Body of pancreas (tissue), 4 donors: ENCODE measurements at regions not wholly inside any gene's neighbourhood (a gene's known extent, or its start where the extent isn't known, plus 50 kb on each side); places are given as distances from the start of the nearest gene placed in this dataset.

Source experiments
- ATAC-seq: fragments of 150-250 bp; one replicate; pipeline ENCODE4 v1.9.1; 2016
- DNase-seq, 4 donors: peaks; one replicate each; pipeline ENCODE4 v3.0.0-alpha.2; 2019
- H3K27ac ChIP-seq, 4 donors: fragments of 200-600 bp; sonication (generic); 1 replicate in 3 of 4; 2 replicates in 1 of 4; pipeline versions ENCODE4 v1.5.1 to v1.6.1; 2016 to 2019; ENCODE audit warnings: mild to moderate bottlenecking in 1 of 4, mixed read lengths in 1 of 4, moderate library complexity in 1 of 4
- H3K27me3 ChIP-seq, 2 donors: fragments of 200-600 bp; sonication (generic); one replicate each; pipeline ENCODE4 v1.6.0; 2016; ENCODE audit warnings: mild to moderate bottlenecking in 1 of 2
- H3K36me3 ChIP-seq, 2 donors: fragments of 200-600 bp; sonication (generic); replicated peaks in 1 of 2; 2 replicates each; pipeline ENCODE4 v1.5.1; 2016; ENCODE audit warnings: low read depth in 2 of 2; ENCODE audit not compliant: insufficient read depth in 1 of 2
- H3K4me1 ChIP-seq: fragments of 200-600 bp; sonication (generic); one replicate; pipeline ENCODE4 v1.6.0; 2016
- H3K4me3 ChIP-seq, 2 donors: fragments of 200-600 bp; sonication (generic); 1 replicate in 1 of 2; 2 replicates in 1 of 2; pipeline ENCODE4 v1.5.1; 2016 to 2019
- H3K9me3 ChIP-seq, 3 donors: fragments of 200-600 bp; sonication (generic); 1 replicate in 2 of 3; 2 replicates in 1 of 3; pipeline ENCODE4 v1.5.1; 2016
- CTCF ChIP-seq, 7 experiments: fragments of 450-650 bp in 4 of 7; fragments of 200-600 bp in 3 of 7; sonication (generic) in 3 of 7; IDR thresholded peaks; one replicate each; pipeline ENCODE4 v1.5.1; 2016 to 2019; ENCODE audit warnings: antibody characterized with exemption in 7 of 7
- POLR2A ChIP-seq, 3 donors: fragments of 450-650 bp; IDR thresholded peaks; one replicate each; pipeline ENCODE4 v1.6.1; 2016; ENCODE audit warnings: antibody characterized with exemption in 3 of 3, mild to moderate bottlenecking in 2 of 3
- WGBS, 2 donors: methylation state at CpG; one replicate each; pipeline ENCODE4 v1.1.5; 2017; 5-methylcytosine and 5-hydroxymethylcytosine counted together
- intact Hi-C: fragments of 100-400 bp; cut with DNase I; formaldehyde crosslinking; loops from one replicate; pipeline ENCODE4 v1.15.1; 2023

GRCh38 chr2:16285813-16286510, 345.6 kb downstream of the MYCN start:
- DNase-seq (no peak), ATAC-seq (no peak)
- H3K27me3 ChIP-seq = no peaks in the 10 kb centered on the region
- WGBS, 2 donors = 81 to 88% methylated on average over 7 of the region's 7 CpGs
- H3K4me1 ChIP-seq = no peaks in the 10 kb centered on the region
- no peak overlapping the region for H3K27ac ChIP-seq
- H3K9me3 ChIP-seq = no peaks in the 10 kb centered on the region
- intact Hi-C loops = no loop called here
- H3K36me3 ChIP-seq = no peaks in the 10 kb centered on the region
- TF ChIP-seq POLR2A (IDR thresholded peaks at IDR 0.05) (no peak), CTCF (IDR thresholded peaks at IDR 0.05) (no peak)
- H3K4me3 ChIP-seq = no peak overlapping the region

GRCh38 chr2:16284941-16285625, 344.7 kb downstream of the MYCN start:
- Histone ChIP-seq H3K27me3 (no peaks in the 10 kb centered on the region), H3K36me3 (no peaks in the 10 kb centered on the region), H3K4me3 (no peak overlapping the region), H3K9me3 (no peaks in the 10 kb centered on the region), H3K4me1 (no peaks in the 10 kb centered on the region), H3K27ac (no peak overlapping the region)
- DNase-seq = no peak
- ATAC-seq = no peak
- intact Hi-C loops = no loop called here
- TF ChIP-seq POLR2A (IDR thresholded peaks at IDR 0.05) (no peak), CTCF (IDR thresholded peaks at IDR 0.05) (no peak)
- 79 to 87% methylated on average over 10 to 12 of the region's 12 CpGs for WGBS, 2 donors

- Histone ChIP-seq H3K36me3 (no peaks in the 10 kb centered on the region), H3K4me3 (no peak overlapping the region), H3K9me3 (no peaks in the 10 kb centered on the region), H3K27ac (no peak overlapping the region), H3K4me1 (no peaks in the 10 kb centered on the region), H3K27me3 (no peaks in the 10 kb centered on the region)
- TF ChIP-seq CTCF (IDR thresholded peaks at IDR 0.05) (no peak), POLR2A (IDR thresholded peaks at IDR 0.05) (no peak)
- intact Hi-C loops = no loop called here
- DNase-seq (no peak), ATAC-seq (no peak)
- 73 to 78% methylated on average over 10 of the region's 10 CpGs for WGBS, 2 donors
Observed at GRCh38 chr2:16283071-16283850, 342.9 kb downstream of the MYCN start.

GRCh38 chr2:16282511-16282910, 342.2 kb downstream of the MYCN start:
- no peak for DNase-seq
- no peak overlapping the region for H3K27ac ChIP-seq
- no peaks in the 10 kb centered on the region for H3K9me3 ChIP-seq
- H3K36me3 ChIP-seq = no peaks in the 10 kb centered on the region
- intact Hi-C loops = no loop called here
- H3K4me1 ChIP-seq = no peaks in the 10 kb centered on the region
- no peak for ATAC-seq
- no peaks in the 10 kb centered on the region for H3K27me3 ChIP-seq
- no peak overlapping the region for H3K4me3 ChIP-seq
- TF ChIP-seq CTCF (IDR thresholded peaks at IDR 0.05) = no peak
- no peak for TF ChIP-seq POLR2A (IDR thresholded peaks at IDR 0.05)
- WGBS, 2 donors = 45 to 69% methylated on average over 2 of the region's 2 CpGs
